ENCODE measurements at regions not wholly inside any gene's neighbourhood (a gene's known extent, or its start where the extent isn't known, plus 50 kb on each side); places are given as distances from the start of the nearest gene placed in this dataset.

- DNase-seq (ENCODE audit: low spot score), result no peak
- in situ Hi-C loops (cut with MboI; ENCODE audit: low sequenced_read_pairs, unreplicated experiment), result no loop called here
- TF ChIP-seq CTCF (IDR thresholded peaks at IDR 0.05; ENCODE audit: borderline replicate concordance, control extremely low read depth, extremely low read depth, insufficient read depth, missing control alignments), result no peak
Measured at GRCh38 chr3:101166150-101166549, 154.2 kb downstream of the IMPG2 start.

- no peak for TF ChIP-seq CTCF (IDR thresholded peaks at IDR 0.05; ENCODE audit: borderline replicate concordance, control extremely low read depth, extremely low read depth, insufficient read depth, missing control alignments)
- no peak for DNase-seq (ENCODE audit: low spot score)
- in situ Hi-C loops (cut with MboI; ENCODE audit: low sequenced_read_pairs, unreplicated experiment), result no loop called here
Measured at GRCh38 chr3:101163554-101163953, 156.8 kb downstream of the IMPG2 start.

GRCh38 chr3:101159478-101159877 lies 160.9 kb downstream of the IMPG2 start:
- DNase-seq (ENCODE audit: low spot score), result no peak
- TF ChIP-seq CTCF (IDR thresholded peaks at IDR 0.05; ENCODE audit: borderline replicate concordance, control extremely low read depth, extremely low read depth, insufficient read depth, missing control alignments), result no peak
- in situ Hi-C loops (cut with MboI; ENCODE audit: low sequenced_read_pairs, unreplicated experiment), result no loop called here

- TF ChIP-seq CTCF (IDR thresholded peaks at IDR 0.05; ENCODE audit: borderline replicate concordance, control extremely low read depth, extremely low read depth, insufficient read depth, missing control alignments), result no peak
- DNase-seq (ENCODE audit: low spot score), result no peak
- in situ Hi-C loops (cut with MboI; ENCODE audit: low sequenced_read_pairs, unreplicated experiment), result no loop called here
Measured at GRCh38 chr3:101158374-101158773, 162.0 kb downstream of the IMPG2 start.

- in situ Hi-C loops (cut with MboI; ENCODE audit: low sequenced_read_pairs, unreplicated experiment), result no loop called here
- TF ChIP-seq CTCF (IDR thresholded peaks at IDR 0.05; ENCODE audit: borderline replicate concordance, control extremely low read depth, extremely low read depth, insufficient read depth, missing control alignments), result no peak
- DNase-seq (ENCODE audit: low spot score), result no peak
Measured at GRCh38 chr3:101156787-101157345, 163.5 kb downstream of the IMPG2 start.

GRCh38 chr3:101155825-101156224 lies 162.6 kb upstream of the ABI3BP start:
- in situ Hi-C loops (cut with MboI; ENCODE audit: low sequenced_read_pairs, unreplicated experiment), result no loop called here
- DNase-seq (ENCODE audit: low spot score), result no peak
- no peak for TF ChIP-seq CTCF (IDR thresholded peaks at IDR 0.05; ENCODE audit: borderline replicate concordance, control extremely low read depth, extremely low read depth, insufficient read depth, missing control alignments)

GRCh38 chr3:101154401-101154800 lies 161.2 kb upstream of the ABI3BP start:
- no peak for DNase-seq (ENCODE audit: low spot score)
- in situ Hi-C loops (cut with MboI; ENCODE audit: low sequenced_read_pairs, unreplicated experiment), result no loop called here
- no peak for TF ChIP-seq CTCF (IDR thresholded peaks at IDR 0.05; ENCODE audit: borderline replicate concordance, control extremely low read depth, extremely low read depth, insufficient read depth, missing control alignments)
